ENCODE measurements at regions not wholly inside any gene's neighbourhood (a gene's known extent, or its start where the extent isn't known, plus 50 kb on each side); places are given as distances from the start of the nearest gene placed in this dataset.

DNA sequence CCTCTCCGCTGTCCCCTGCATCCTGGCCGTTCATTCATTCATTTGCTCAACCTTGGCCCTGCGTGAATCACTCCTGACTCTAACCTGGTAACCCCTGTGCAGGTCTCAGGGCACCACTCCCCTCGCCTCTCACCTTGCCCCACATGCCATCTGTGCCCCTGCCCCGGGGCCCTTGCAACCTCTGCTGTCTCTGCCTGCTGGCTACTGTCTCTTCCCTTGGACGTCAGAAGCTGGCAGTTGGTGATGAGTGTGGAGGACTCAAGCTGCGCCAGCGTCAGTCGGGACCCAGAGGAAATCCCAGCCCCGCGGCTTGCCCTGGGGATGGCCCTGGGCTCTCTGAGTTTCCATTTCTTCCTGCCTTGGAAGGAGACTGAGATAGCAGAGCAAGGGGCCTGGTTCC is 154.9 kb downstream of the OLFM1 start:
- no TSS peak for BruUV-seq (replicated peaks)
- no peaks in the 10 kb centered on the region for H3K4me1 Mint-ChIP-seq (ENCODE audit: insufficient read depth, unreplicated experiment)
- ChIA-PET CTCF (no interaction called here), POLR2A (no interaction called here)
- no peaks in the 10 kb centered on the region for H3K9me3 Mint-ChIP-seq (ENCODE audit: unreplicated experiment)
- TF ChIP-seq, protein P1, sequence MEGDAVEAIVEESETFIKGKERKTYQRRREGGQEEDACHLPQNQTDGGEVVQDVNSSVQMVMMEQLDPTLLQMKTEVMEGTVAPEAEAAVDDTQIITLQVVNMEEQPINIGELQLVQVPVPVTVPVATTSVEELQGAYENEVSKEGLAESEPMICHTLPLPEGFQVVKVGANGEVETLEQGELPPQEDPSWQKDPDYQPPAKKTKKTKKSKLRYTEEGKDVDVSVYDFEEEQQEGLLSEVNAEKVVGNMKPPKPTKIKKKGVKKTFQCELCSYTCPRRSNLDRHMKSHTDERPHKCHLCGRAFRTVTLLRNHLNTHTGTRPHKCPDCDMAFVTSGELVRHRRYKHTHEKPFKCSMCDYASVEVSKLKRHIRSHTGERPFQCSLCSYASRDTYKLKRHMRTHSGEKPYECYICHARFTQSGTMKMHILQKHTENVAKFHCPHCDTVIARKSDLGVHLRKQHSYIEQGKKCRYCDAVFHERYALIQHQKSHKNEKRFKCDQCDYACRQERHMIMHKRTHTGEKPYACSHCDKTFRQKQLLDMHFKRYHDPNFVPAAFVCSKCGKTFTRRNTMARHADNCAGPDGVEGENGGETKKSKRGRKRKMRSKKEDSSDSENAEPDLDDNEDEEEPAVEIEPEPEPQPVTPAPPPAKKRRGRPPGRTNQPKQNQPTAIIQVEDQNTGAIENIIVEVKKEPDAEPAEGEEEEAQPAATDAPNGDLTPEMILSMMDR (IDR thresholded peaks at IDR 0.05; ENCODE audit: unreplicated experiment): no peak
- H3K36me3 Mint-ChIP-seq (ENCODE audit: insufficient read depth, unreplicated experiment): no peaks in the 10 kb centered on the region
- H3K4me3 Mint-ChIP-seq (ENCODE audit: unreplicated experiment): no peak overlapping the region
- peaks cover 49% of the 10 kb centered on the region for H3K27me3 Mint-ChIP-seq (ENCODE audit: insufficient read depth, unreplicated experiment)
- H3K27ac Mint-ChIP-seq (ENCODE audit: low read depth, unreplicated experiment): no peak overlapping the region
- DNase-seq (ENCODE audit: unreplicated experiment): no peak
- intact Hi-C loops (cut with micrococcal nuclease): no loop called here

DNA sequence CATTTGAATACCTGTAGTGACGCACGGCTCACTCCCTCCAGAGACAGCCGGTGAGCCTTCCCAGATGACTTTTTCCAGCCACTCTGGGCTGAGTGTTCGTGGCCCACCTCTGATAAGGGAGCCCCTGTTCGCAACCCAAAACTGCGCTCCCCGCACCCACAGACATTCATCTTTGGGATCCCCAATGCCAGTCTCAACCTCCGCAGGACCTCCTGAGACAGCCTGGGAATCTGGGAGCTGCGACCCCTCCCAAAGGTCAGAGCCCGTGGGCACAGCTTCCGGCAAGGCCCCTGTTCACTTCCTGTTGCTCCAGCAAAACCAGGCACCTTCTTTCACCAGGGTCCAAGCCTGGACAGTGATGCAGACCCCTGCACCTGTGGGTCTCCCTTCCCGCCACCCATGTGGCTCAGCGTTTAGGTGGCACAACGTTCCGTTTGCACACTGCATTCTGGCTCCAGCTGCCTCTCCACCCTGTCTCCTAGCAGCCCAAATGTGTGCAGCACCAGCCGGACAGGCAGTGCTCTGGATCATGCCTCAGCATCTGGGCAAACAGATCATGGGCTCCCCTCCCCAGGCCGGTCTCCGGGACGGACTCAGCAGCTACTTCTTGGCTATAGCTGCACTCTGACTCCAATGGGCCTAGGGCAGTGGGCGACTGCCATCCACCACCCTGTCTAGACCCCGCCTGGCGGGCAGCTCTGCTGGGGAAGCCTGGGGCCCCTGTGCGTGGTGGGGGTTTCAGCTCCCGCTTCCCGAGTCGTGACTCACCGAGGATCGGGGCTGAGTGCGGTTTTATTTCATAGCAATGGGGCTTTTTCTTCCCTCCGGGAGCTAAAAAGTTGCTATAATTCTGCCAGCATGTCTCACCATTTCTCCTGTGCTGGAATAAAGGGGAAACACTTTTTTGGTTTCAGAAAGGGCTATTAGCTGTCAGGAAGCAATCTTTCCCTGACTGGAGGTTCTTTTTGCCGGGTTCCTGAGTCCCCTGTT is 156.0 kb downstream of the OLFM1 start:
- no TSS peak for BruUV-seq (replicated peaks)

DNA sequence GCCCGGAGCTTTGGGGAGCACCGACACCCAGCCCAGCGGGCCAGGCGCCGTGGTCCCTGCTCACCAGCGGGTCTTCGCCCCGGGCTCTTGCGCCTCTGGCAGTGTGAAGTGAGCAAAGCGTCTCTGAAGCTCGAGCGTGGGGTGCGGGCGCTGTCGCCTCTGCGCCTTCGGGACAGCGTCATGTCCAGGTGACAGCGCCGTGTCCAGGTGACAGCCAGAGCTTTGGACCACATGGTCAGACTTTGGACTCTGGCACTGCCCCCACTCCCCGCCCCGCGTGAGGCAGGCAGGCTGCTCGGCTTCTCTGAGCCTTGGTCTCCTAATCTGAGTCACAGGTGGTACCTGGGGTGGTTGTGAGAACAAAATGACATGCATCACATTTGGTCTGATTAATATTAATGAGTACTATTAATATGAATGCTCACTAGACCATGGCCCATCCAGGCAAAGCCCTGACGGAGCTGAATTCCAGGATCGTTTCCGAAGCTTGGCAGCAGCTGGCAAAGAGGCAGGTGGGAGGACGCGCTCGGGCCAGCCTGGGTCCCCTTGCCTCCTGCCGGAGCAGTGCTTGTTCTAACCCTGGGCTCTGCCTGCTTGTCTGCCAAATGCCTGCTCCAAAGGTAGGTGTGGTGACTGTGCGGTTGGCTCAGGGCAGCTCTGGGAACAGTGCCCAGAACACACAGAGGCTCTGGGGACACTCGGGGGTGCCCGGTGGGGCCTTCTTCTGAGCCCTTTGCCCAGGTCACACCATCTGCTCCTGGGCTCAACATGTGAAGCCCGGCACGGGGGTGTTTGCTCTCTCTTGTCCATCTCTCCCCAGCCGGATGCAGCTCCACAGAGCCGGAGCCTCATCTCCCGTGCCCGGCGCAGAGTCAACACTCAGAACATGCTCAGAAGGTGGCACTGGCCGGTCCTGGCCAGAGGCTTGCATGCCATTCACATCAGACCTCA is 157.1 kb downstream of the OLFM1 start:
- CTCF ChIA-PET: no interaction called here
- DNase-seq (ENCODE audit: unreplicated experiment): no peak
- no peak overlapping the region for H3K27ac Mint-ChIP-seq (ENCODE audit: low read depth, unreplicated experiment)
- TF ChIP-seq, protein P1 (IDR thresholded peaks at IDR 0.05; ENCODE audit: unreplicated experiment): no peak
- H3K4me3 Mint-ChIP-seq (ENCODE audit: unreplicated experiment): no peak overlapping the region
- no peaks in the 10 kb centered on the region for H3K4me1 Mint-ChIP-seq (ENCODE audit: insufficient read depth, unreplicated experiment)
- no peaks in the 10 kb centered on the region for H3K9me3 Mint-ChIP-seq (ENCODE audit: unreplicated experiment)
- no peaks in the 10 kb centered on the region for H3K36me3 Mint-ChIP-seq (ENCODE audit: insufficient read depth, unreplicated experiment)
- H3K27me3 Mint-ChIP-seq (ENCODE audit: insufficient read depth, unreplicated experiment): peaks cover 52% of the 10 kb centered on the region
- BruUV-seq (replicated peaks): no TSS peak
- intact Hi-C loops (cut with micrococcal nuclease): no loop called here
- POLR2A ChIA-PET: no interaction called here

More for the DNA sequence above, 156.0 kb downstream of the OLFM1 start:
- H3K9me3 Mint-ChIP-seq (ENCODE audit: unreplicated experiment): no peaks in the 10 kb centered on the region
- intact Hi-C loops (cut with micrococcal nuclease): no loop called here
- peaks cover 52% of the 10 kb centered on the region for H3K27me3 Mint-ChIP-seq (ENCODE audit: insufficient read depth, unreplicated experiment)
- no peak overlapping the region for H3K27ac Mint-ChIP-seq (ENCODE audit: low read depth, unreplicated experiment)
- TF ChIP-seq, protein P1 (IDR thresholded peaks at IDR 0.05; ENCODE audit: unreplicated experiment): no peak
- ChIA-PET POLR2A (no interaction called here), CTCF (interaction anchor here (0.6 to 0.7 kb wide), 2 partner anchors 172 to 332 kb away, joined by 3 read pairs; no protein-coding TSS in a partner anchor)
- no peaks in the 10 kb centered on the region for H3K4me1 Mint-ChIP-seq (ENCODE audit: insufficient read depth, unreplicated experiment)
- no peaks in the 10 kb centered on the region for H3K36me3 Mint-ChIP-seq (ENCODE audit: insufficient read depth, unreplicated experiment)
- no peak for DNase-seq (ENCODE audit: unreplicated experiment)
- H3K4me3 Mint-ChIP-seq (ENCODE audit: unreplicated experiment): no peak overlapping the region

All from MCF 10A (cell line).